Midbrain (tissue), 1 donor: ENCODE measurements at regions not wholly inside any gene's neighbourhood (a gene's known extent, or its start where the extent isn't known, plus 50 kb on each side); places are given as distances from the start of the nearest gene placed in this dataset.
"Not testable (repeated sequence)": the region's sequence is repeated elsewhere in the genome, so short reads cannot be mapped to it uniquely, and the experiment has no call there.

Experiments
- DNase-seq: peaks from one replicate; lab custom pipeline; 2025; lab: John Stamatoyannopoulos, UW

DNA sequence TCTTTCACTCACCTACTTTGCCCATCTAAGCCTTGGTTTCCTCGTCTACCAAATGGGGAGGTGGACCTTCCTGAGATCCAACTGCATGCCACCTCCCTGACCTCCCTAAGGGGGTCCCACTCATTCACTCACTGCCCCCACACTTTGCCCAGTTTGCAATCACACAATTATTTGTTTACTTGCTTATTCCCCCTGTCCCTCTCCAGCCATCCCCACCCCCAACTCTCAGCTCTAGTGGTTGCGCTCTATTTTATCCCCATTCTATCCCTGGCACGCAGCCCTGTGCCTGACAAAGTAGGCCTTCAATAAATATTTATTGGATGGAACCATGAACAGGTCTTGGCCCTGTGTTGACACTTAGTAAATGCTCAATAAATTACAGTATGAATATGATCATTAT, 130.8 kb upstream of the LARP1 start:
- no peak for DNase-seq

DNA sequence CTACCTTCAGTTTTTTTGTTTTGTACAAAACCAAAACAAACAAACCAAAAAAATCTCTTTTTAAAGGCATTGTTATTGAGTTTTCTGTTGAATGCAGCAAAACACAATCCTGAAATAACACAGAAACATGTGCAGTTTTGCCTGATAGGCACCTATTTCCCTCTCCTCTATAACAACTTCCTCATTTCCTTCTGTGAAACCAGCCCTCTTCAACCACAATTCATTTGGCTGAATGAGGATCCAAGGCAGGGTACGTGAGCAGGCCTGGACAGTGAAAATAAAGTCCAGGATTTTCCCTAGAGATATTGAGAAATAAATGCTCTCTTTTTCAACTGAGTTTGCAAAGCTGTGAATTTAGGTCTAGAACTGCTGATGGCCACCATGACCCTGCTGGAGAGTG, 134.8 kb upstream of the LARP1 start:
- no peak for DNase-seq

DNA sequence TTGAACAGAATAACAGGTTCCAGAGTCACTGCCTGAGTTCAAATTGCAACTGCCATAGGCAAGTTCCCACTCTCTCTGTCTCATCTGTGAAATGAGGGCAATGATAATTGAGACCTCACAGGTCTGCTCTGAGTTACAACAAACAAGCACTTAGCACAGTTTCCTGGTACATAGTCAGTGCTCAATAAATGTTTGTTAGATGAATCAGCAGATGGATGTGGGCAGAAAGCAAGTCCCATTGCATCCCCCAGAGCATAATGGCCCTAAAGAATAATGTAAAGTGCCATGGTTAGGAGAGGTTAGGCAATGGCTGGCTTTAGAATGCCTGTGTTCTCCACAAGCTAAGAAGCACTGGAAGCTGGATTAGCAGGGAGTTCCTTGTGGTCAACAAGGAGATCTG, 136.5 kb upstream of the LARP1 start:
- no peak for DNase-seq

DNA sequence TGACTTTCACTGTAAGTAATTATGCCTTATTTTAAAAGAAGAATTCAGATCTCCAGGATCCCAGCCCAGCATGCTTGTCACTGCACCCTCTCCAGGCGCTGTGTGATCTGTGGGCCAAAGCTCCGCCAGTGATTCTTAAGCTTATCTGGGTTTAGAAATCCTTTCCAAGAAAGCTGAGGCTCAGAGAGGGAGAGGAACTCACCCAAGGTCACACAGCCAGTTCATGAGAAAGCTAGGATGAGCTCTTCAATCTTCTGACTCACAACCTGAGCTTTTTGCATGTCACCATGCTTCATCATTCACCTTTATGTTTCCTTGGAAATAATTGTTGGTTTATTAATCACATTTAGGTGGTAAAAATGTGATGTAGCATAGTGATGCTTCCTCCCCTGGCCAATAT, 136.6 kb upstream of the HAND1 start:
- DNase-seq, result no peak

DNA sequence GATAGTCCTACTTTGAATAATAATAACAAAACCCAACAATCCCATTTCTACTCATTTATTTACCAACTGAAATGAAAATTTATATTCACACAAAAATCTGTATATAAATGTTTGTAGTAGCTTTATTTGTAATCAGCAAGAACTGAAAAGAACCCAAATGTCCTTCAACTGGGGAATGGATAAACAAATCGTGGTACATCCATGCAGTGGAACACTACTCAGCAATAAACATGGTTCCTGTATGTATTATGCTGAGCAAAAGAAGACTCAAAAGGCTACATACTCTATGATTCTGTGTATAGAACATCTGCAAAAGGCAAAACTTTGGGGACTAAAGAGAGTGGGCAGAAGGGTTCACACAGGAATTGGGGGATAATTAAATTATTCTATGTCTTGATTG, 136.1 kb upstream of the HAND1 start:
- DNase-seq, result no peak

DNA sequence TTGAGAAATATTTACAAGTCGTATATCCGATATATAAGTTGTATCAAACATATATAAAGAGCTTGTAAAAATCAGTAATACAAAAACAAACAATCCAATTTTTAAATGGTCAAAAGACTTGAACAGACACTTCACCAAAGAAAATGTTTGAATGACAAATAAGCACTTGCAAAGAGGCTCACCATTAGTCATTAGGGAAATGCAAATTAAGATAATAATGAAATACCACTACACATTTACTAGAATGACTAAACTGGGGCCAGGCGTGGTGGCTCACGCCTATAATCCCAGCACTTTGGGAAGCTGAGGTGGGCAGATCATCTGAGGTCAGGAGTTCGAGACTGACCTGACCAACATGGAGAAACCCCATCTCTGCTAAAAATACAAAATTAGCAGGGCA, 134.6 kb upstream of the HAND1 start:
- DNase-seq, result no peak

DNA sequence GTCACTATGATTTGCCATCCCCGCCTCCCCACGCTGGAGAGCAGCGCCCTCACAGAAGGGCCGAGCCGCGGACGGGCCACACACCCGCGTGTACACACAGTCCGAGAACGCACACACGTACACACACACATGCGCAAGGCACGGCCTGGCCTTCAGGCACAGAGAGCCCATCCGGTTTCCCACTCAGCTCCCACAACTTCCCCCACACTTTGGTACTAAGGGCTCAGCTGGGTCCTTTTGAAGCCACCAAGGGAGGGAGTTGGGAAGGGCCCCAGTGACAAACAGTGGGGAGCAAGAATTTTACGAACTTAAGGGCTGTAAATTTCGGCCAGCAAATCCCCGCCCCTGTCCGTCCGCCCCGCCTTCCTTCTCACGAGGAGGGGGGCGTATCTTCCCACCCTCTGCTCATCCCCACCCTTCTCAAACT, 133.3 kb upstream of the HAND1 start:
- DNase-seq, result no peak

DNA sequence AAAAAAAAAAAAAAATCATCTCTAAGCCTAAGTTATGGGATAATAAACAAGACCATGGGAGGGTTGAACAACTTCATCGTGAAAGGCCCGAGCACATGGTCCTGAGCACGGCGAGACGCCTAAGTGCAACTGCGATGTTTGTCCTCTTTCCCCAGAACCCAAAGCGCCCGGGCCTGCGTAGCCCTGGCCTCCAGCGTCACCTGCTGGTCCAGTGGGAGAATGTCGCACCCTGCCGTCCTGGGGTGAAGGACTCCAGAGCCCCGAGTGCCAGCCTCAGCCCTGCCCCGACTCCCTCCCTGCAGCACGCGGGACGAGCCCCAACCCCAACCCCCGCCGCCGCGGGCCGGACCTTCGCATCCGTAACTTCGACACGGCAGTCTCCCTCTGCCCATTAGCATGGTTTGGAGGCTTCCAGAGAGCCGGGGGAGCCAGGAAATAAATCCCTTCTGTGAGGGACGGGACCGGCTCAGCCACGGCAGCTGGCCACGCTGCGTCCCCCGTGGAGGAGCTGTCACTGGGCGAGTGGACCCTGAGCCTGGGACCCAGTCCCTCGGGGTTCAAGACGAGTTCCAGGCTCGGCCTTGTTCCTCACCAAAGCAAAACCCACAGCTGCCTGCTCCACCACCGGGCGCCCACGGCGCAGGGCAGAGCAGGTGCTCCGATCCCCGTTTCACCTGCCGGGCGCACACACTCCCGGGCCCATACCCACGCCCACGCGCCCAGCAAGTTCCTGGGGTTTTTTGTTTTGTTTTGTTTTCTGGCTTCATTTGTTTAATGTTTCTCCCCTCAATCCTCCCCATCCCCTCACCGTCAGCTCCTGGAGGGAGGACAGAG, 132.5 kb upstream of the HAND1 start:
- DNase-seq, result peak; percentile 64

DNA sequence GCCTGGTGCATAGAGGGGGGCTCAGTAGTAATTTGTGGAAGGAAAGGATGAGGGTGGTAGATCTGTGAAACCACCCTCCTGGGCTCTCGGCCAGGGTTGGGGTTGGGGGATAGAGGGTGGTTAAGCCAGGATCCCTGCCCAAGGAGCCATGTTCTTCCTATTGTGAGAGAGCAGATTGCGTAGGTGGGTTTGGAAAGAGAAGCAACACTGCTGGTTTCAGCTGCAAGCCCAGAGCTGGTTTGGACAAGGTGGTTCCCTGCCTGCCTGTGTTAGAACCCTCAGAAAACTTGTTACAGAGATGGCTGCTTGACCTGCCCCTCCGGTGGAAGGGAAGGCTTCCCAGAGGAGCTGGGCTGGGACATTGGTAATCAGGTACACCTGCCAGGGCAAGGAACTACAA, 131.2 kb upstream of the HAND1 start:
- DNase-seq, result no peak

DNA sequence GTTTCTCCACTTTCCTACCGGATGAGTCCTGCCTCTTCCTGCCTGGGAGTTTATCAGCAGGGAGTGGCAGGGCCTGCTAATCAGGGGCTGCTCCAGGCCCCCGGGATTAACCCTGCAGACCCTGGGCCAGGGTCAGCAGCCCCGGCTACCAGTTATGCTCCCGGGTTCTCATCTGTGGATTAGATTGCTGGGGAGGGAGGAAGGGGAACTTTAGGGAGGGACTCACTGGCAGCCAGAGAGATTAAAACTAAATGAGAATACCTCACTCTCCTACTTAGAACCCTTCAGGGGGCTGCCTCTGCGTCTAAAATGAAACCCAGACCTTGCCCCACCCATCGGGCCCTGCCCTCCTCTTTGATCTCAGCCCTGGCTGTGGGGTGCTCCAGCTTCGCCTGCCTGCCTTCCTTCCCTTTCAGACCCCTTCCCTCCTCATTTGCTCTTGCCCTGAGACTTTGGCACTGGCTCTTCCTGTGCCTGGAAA, 130.5 kb upstream of the HAND1 start:
- no peak for DNase-seq

DNA sequence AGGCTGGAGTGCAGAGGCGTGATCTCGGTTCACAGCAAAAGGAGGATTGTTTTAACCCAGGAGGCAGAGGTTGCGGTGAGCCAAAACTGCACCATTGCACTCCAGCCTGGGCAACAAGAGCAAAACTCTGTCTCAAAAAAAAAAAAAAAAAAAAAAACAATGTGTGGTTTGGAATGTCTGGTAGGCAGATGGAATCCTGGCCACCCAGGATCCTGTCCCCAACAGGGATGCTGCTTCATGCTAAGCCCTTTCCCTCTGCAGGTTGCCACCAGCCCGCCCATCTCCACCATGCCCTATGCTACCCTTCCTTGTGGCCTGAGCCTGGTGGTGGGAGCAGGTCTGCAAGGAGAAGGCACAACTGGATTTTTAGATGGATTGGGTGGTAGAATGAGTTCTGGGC, 129.7 kb upstream of the HAND1 start:
- DNase-seq, result no peak

DNA sequence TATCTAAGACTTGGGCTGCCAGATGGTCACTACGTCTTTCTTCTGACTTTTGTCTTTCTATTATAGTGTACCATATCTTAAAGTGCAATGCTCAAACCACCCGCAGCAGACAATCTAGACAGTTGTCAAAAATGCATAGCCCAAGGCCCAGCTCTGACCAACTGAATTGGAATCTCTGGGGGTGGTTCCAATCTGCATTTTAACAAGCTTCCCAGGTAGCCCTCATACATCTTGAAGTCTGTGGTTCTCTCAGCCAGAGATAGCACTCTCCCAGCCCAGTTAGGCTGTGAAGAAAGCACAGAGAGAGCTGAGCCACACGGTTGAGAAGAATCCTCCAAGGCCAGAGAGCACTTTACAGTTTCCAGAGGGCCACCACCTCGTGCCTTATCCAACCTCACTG, 128.2 kb upstream of the HAND1 start:
- no peak for DNase-seq

DNA sequence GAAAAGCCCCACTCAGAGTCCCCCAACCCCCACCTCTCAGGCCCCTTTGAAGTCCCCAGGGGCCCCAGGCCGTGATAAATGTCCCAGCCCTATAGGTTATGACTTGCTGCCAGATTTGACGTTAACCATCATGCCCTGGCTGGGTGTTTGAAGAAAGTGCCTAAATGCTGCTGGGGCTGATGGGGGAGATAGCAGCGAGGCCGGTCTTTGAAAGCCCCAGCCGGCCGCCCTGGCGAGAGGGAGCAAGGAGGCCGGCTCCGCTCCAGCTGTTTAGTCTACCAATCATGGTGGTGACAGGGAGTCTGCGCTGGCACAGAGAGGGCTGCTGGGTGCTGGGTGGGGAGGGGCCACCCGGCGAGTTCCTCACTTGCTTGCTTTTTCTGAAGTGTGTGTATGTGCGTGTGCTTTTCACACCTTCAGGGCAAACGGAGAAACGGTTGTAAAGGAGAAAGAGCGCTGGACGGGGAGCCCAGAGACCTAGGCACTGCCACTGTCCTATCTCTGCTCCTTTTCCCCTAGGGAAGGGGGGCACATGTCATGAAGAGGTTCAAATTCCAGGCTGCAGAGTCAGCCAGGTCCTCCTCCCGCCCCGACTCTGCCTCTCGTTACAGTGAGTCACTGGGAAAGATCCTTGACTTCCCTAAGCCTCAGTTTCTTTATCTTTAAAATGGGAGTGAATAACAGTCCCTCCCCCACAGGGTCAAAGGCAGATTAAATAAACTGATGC, 126.1 kb upstream of the HAND1 start:
- no peak for DNase-seq

DNA sequence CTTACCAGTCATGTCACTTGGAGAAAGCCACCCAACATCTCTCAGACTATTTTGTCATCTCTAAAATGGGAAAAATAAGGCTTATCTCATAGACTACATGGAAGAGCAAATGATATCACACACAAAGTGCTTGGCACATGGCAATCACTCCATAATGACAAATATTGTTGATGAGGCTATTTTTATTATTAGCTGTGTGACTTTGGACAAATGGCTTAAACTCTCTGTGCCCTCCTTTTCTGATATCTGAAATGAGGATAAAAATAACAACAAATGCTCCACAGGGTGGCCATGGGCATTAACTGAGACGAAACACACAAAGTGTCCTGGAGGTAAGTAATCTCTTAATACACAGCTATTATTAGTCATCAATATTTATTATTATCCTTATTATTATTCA, 125.5 kb upstream of the HAND1 start:
- DNase-seq, result no peak

DNA sequence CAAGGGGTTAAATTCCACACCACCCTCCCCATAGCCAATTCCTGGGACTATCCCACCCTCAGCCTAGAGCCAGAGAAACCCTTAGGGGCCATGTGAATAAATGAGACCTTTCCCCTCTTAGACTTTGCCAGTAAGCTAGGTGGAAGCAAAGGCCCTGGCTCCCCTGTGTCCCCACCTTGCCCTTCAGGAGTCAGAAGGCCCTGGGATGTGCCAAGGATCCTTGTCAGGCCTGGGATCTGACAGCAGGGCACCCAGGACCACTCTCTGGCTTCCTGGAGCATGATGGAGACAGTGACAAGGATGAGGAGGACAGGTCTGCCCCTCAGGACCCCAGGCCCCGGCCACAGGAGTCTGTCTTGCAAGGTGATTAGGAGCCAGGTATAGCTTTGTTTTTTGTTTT, 125.0 kb upstream of the HAND1 start:
- DNase-seq, result no peak

DNA sequence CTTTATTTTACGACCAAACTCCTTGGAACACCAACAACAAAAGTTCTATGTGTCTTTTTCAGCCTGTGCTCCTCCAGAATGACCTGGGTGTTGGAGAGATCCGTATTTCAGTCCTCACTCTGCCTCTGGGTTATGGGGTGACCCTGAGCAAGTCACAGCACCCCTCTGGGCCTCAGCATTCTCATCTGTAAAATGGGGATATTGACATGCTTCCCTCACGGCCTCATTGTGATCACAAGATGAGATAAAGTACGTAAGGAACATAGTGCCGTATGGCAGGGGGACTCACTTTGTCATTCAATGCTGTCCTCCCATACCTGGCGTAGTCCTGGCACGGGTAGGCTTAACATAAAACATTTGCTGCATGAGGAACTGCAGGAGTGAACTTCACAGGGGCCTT, 123.0 kb upstream of the HAND1 start:
- DNase-seq, result no peak

DNA sequence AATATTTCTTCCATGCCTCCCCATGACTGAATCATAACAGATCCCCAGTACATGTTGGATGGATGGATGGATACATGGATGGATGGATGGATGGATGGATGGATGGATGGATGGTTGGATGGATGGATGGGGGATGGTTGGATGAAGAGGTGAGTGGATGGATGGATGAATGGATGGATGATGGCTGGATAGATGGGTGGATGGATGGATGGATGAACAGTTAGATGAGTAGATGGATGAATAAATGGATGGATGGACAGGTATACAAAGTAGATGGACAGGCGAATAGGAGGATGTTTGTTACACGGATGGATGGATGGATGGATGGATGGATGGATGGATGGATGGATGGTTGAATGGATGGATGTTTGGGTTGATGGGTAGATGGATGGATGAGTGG, 120.0 kb upstream of the HAND1 start:
- DNase-seq, result no peak

DNA sequence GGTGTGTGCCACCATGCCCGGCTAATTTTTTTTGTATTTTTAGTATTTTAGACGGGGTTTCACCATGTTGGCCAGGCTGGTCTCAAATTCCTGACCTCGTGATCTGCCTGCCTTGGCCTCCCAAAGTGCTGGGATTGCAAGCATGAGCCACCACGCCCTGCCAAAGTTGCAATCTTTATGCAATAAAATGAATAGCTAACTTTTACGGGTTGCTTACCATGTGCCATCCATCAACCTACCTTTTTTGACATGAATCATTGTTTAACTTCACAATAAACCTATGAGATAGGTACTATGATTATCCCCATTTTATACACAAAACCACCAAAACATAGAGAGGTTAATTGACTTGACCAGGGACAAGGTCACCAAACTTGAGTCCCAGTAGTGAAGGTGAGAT, 118.8 kb upstream of the HAND1 start:
- not testable (repeated sequence) for DNase-seq

DNA sequence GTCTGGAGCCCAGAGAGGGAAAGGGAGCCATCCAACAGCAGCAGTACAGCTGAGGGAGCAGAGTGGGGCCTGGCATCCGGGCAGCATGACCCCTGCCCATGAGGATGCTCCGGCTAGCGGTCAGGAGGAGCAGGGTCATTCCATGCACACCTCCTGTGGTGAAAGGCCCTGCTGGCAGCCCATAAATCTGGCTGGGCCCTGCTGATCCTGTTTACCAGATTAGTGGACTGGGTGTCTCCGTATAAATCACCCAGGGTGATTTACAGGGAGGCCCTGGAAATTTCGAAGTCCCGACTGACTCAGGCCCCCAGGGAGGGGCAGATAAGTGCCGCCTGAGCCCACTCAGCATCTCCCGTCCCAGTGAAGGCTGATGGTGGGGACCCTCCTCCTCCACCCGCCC, 117.6 kb upstream of the HAND1 start:
- DNase-seq, result no peak

DNA sequence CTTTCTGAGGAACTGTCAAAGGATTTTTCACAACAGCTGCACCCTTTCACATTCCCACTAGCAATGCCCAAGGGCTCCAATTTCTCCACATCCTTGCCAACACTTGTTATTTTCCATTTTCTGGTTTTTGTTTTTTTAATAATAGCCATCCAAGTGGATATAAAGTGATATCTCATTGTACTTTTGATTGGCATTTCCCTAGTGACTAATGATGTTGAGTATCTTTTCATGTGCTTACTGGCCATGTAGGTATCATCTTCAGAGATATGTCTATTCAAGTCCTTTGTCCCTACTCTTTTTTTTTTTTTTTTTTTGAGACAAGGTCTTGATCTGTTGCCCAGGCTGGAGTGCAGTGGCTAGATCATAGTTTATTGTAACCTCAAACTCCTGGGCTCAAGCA, 115.8 kb upstream of the HAND1 start:
- DNase-seq, result no peak

DNA sequence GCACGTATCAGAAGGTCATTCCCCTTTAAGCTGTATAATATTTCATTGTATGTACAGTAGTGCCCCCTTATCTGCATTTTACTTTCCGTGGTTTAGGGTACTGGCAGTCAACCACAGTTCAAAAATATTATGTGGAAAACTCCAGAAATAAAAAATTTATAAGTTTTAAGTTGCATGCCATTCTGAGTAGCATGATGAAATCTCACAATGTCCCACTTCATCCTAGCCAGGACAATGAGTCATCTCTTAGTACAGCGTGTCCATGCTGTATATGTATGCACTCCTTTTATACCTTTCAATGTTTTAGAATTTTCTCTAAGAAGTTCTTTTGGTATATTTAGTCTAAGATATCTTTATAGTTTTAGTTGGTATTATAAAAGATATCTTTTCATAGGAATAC, 115.0 kb upstream of the HAND1 start:
- DNase-seq, result no peak

DNA sequence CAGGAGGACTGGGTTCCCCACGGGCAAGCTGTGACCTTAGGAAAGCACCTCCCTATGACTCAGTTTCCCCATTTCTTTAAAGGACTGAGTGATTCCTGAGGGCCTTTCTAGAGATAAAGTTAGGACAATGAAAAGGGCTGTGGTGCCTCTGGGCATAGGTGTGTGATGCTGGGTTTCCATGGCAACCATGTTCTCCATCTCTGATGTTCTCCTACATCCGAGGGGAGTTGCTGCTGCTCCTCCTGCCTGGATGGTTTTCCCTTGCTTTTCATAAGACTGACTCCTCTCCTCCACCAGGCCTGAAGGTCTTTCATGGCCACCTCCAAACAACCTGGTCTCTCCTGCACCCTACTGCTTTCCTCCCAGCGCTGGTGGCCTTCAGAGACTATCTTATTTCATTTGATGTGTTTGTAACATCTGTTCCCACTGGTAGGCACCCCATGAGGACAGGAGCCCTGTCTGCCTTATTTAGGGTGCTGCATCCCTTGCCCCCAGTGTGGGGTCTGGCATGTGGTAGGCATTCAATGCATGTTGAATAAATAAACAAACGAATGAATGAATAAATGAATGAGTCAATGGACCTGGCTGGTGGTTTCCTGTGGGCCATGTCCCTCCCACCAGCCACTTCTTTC, 112.2 kb upstream of the HAND1 start:
- no peak for DNase-seq

DNA sequence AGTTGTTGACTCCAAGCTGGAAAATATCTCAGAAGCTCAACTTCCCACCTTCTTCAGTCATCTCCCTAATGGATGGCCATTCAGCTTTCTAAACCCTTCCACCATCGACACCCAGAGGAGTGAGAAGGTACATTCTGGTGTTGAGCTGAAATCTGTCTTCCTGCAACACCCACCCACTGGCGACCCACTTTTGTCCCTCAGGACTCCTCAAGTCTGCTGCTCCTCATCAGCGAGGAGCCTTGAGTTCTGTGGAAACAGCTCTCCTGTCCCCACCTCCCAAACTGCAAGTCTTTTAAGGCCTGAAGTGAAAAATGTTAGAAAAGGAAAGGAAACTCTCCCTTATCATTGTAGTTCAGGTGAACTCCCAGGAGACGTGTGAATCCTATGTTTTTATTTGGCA, 111.5 kb upstream of the HAND1 start:
- no peak for DNase-seq
